Kidney (tissue), 13 donors: ENCODE measurements at regions not wholly inside any gene's neighbourhood (a gene's known extent, or its start where the extent isn't known, plus 50 kb on each side); places are given as distances from the start of the nearest gene placed in this dataset.

Source experiments
- DNase-seq, 5 donors: peaks; one replicate each; pipeline ENCODE4 v3.0.0-alpha.2; 2013 to 2020
- FAIRE-seq: peaks from 2 replicates; lab custom pipeline; 2012; peaks lifted over from hg19 to GRCh38; lab: Jason Lieb, UNC
- H3K27ac ChIP-seq, 2 donors: one replicate each; pipeline ENCODE4 v1.7.0; 2013; ENCODE audit warnings: low read depth in 2 of 2, low read length in 2 of 2, inconsistent platforms in 1 of 2
- H3K27me3 ChIP-seq: one replicate; pipeline ENCODE4 v1.7.1; 2013; ENCODE audit warnings: low read length, inconsistent platforms; ENCODE audit not compliant: control insufficient read depth, insufficient read depth
- H3K36me3 ChIP-seq, 3 donors: one replicate each; pipeline versions ENCODE4 v1.7.0 to v1.7.1; 2013; ENCODE audit warnings: low read length in 3 of 3, control low read depth in 1 of 3, inconsistent platforms in 1 of 3; ENCODE audit not compliant: insufficient read depth in 3 of 3, control insufficient read depth in 2 of 3
- H3K4me1 ChIP-seq, 3 donors: one replicate each; pipeline versions ENCODE4 v1.7.0 to v1.7.1; 2013; ENCODE audit warnings: low read length in 3 of 3, inconsistent platforms in 1 of 3, low read depth in 1 of 3; ENCODE audit not compliant: control insufficient read depth in 2 of 3, insufficient read depth in 2 of 3
- H3K4me3 ChIP-seq, 3 donors: one replicate each; pipeline versions ENCODE4 v1.7.0 to v1.8.1; 2013; ENCODE audit warnings: low read length in 3 of 3, control low read depth in 1 of 3, inconsistent platforms in 1 of 3
- H3K9ac ChIP-seq, 3 donors: one replicate each; pipeline versions ENCODE4 v1.7.0 to v1.7.1; 2013; ENCODE audit warnings: low read length in 3 of 3, control low read depth in 1 of 3, inconsistent platforms in 1 of 3
- H3K9me3 ChIP-seq, 3 donors: one replicate each; pipeline versions ENCODE4 v1.7.0 to v1.7.1; 2013; ENCODE audit warnings: low read length in 3 of 3, control low read depth in 1 of 3, inconsistent platforms in 1 of 3; ENCODE audit not compliant: control insufficient read depth in 2 of 3, insufficient read depth in 1 of 3
- intact Hi-C: fragments of 100-400 bp; cut with DNase I; formaldehyde crosslinking; loops from one replicate; pipeline ENCODE4 v1.11.1; 2022
- TF ChIP-seq, protein P1 (sequence below): IDR thresholded peaks from 3 replicates; pipeline ENCODE4 v1.5.1; 2012; ENCODE audit warnings: mild to moderate bottlenecking, moderate library complexity, borderline replicate concordance; ENCODE audit not compliant: insufficient read depth; ENCODE audit errors: extremely low read depth
- donor health status: control.
- donor health status: control.
- donor health status: control.
- donor health status: control.
- donor health status: control.
- donor health status: DM: yes; HTN: yes; CAD: no.
- donor health status: Normal renal cell carcinoma (clear cell type).

DNA sequence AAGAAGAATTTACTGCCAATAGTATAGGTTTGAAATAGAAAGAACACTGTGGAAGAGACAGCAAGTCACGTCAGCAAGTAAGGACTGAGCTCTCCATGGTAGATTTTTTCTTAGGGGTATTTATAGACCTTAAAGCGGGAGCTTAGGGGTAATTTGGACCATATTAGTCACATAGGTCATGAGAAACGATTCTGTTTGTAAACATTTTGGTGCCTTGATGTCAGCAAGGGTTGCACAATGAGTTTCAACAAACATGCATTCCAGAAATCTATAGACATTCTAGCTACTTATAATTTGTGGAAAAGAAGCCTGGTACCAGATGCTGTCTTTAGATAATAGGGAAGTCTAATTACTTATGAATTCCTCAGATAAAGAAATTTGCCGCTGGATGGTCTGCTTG lies 624.7 kb downstream of the TDRD15 start:
- DNase-seq (no peak), FAIRE-seq (no peak)
- H3K36me3 ChIP-seq: no peaks in the 10 kb centered on the region
- intact Hi-C loops: no loop called here
- H3K9me3 ChIP-seq: no peaks in the 10 kb centered on the region
- H3K27ac ChIP-seq: no peak overlapping the region
- TF ChIP-seq, protein P1, sequence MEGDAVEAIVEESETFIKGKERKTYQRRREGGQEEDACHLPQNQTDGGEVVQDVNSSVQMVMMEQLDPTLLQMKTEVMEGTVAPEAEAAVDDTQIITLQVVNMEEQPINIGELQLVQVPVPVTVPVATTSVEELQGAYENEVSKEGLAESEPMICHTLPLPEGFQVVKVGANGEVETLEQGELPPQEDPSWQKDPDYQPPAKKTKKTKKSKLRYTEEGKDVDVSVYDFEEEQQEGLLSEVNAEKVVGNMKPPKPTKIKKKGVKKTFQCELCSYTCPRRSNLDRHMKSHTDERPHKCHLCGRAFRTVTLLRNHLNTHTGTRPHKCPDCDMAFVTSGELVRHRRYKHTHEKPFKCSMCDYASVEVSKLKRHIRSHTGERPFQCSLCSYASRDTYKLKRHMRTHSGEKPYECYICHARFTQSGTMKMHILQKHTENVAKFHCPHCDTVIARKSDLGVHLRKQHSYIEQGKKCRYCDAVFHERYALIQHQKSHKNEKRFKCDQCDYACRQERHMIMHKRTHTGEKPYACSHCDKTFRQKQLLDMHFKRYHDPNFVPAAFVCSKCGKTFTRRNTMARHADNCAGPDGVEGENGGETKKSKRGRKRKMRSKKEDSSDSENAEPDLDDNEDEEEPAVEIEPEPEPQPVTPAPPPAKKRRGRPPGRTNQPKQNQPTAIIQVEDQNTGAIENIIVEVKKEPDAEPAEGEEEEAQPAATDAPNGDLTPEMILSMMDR: no peak
- no peak overlapping the region for H3K9ac ChIP-seq
- H3K27me3 ChIP-seq: no peaks in the 10 kb centered on the region
- H3K4me1 ChIP-seq: no peaks in the 10 kb centered on the region
- H3K4me3 ChIP-seq: no peak overlapping the region

DNA sequence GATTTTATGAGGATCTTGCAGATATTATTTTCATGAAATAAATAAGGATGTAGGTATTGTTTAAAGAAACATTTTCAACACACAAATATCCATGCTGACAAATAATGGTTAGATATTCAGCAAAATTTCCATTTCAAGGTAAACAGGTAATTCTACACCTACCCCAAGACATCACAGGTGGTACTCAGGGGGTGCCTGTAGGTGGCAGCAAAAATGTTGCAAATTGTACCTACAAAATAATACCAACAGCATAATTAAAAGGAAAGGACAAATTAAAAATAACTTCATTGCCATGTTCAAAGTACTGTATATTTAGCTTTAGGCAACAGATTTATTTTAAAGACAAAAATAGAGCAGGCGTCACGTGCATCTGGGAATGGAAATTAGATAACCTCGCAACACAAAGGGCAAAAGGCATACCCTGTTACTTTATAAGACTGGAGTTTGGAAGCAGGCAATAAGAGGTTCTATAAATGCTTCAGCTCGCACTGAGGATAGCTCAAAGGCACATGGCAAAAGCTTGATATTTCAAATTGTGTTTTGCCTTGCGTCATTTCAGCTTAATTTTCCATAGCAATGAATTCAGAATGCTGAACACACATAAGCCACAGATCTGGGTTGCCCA lies 630.5 kb downstream of the TDRD15 start:
- Histone ChIP-seq H3K27ac (no peak overlapping the region), H3K36me3 (no peaks in the 10 kb centered on the region), H3K4me3 (no peak overlapping the region), H3K4me1 (no peaks in the 10 kb centered on the region), H3K9me3 (no peaks in the 10 kb centered on the region), H3K9ac (no peak overlapping the region), H3K27me3 (no peaks in the 10 kb centered on the region)
- intact Hi-C loops: no loop called here
- peak in 2 of 5 donors; percentile 5 to 21 for DNase-seq
- TF ChIP-seq, protein P1: peak; percentile 13
- FAIRE-seq: no peak

DNA sequence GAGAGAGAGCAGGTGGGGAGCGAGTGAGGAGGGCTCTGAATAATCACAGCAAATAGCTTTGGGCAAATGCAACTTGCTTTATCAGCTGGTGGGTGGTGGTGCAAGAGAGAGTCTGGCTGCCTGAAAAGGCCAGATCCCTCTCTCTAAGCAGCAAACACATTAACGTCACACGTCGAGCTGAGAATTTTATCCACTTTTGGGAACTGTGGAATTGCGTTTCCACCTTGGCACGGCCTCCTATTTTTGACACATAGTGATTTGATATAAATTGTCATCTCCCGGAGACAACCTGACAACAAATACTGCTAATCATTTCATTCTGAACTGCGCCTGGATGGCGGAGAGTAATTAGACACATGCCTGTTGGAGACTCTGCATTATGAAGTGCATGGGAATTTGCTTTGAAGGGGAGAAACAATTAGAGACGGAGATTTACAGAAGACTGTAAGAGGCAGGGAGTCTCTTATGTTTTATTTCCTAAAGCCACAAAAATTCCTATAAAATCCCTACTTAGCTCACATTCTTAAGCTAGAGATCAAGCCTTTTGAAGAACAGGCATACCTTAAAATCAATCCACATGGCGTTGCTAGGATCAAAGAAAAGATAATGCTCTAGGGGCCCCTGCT lies 634.1 kb downstream of the TDRD15 start:
- H3K4me1 ChIP-seq: no peaks in the 10 kb centered on the region
- H3K4me3 ChIP-seq: no peak overlapping the region
- H3K9me3 ChIP-seq: no peaks in the 10 kb centered on the region
- H3K27ac ChIP-seq: no peak overlapping the region
- H3K9ac ChIP-seq: no peak overlapping the region
- H3K27me3 ChIP-seq: no peaks in the 10 kb centered on the region
- DNase-seq (peak in 1 of 5 donors; percentile 2), FAIRE-seq (no peak)
- intact Hi-C loops: no loop called here
- no peaks in the 10 kb centered on the region for H3K36me3 ChIP-seq
- TF ChIP-seq, protein P1: no peak
